SH-SY5Y (cell line): ENCODE measurements at regions not wholly inside any gene's neighbourhood (a gene's known extent, or its start where the extent isn't known, plus 50 kb on each side); places are given as distances from the start of the nearest gene placed in this dataset.

Experiments used
- GATA2 ChIP-seq: IDR thresholded peaks from 2 replicates; pipeline ENCODE4 v1.6.1; 2011; ENCODE audit warnings: mild to moderate bottlenecking, low read depth, low read length
- GATA3 ChIP-seq: IDR thresholded peaks from 2 replicates; pipeline ENCODE4 v1.6.1; 2011; ENCODE audit warnings: low read depth, mild to moderate bottlenecking, low read length, moderate library complexity

DNA sequence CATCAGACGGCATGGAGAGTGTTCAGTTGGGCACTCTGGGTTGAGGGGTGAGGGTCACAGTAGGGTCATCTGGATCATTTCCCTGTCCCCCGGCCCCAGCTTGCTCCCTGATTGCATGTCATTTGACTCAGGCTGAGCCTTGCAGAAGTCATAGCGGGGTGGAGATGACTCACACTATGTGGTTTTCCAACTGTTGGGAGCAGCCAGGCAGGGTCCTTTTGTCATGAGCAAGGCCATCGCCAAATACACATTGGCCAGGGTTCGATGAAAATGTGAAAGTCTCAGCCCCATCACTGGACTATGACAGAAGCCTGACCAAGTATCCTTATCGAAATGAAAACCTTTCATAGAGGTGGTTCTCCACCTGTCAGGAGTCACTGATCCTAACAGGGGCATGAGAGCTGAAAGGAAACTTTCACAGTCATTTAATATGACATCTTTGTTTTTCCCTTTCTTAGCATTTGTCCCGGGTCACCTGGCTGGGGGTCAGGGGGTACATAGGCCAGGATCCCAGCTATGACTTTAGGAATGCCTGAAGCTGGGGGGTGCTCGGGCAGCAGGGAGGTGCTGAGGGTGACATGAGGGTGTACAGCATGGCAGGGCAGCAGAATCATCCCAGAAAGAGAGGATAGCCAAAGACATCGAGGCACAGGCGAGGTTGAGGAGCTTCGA, 70.2 kb upstream of the CD93 start:
- TF ChIP-seq GATA2 (no peak), GATA3 (no peak)
